Thyroid gland (tissue), 4 donors: ENCODE measurements at regions not wholly inside any gene's neighbourhood (a gene's known extent, or its start where the extent isn't known, plus 50 kb on each side); places are given as distances from the start of the nearest gene placed in this dataset.

Experiments
- CTCF ChIP-seq, 6 experiments: fragments of 200-600 bp in 3 of 6; fragments of 450-650 bp in 3 of 6; sonication (generic) in 3 of 6; IDR thresholded peaks; one replicate each; pipeline ENCODE4 v1.5.1; 2016 to 2019; ENCODE audit warnings: antibody characterized with exemption in 6 of 6, mild to moderate bottlenecking in 2 of 6, inconsistent platforms in 1 of 6, moderate library complexity in 1 of 6
- POLR2A ChIP-seq, 2 donors: fragments of 450-650 bp; IDR thresholded peaks; one replicate each; pipeline ENCODE4 v1.6.1; 2017; ENCODE audit warnings: antibody characterized with exemption in 2 of 2, mild to moderate bottlenecking in 2 of 2, moderate library complexity in 1 of 2

- no peak for TF ChIP-seq CTCF (IDR thresholded peaks at IDR 0.05)
- TF ChIP-seq POLR2A (IDR thresholded peaks at IDR 0.05) = no peak
Measured at GRCh38 chr11:69962152-69962551, 116.0 kb upstream of the ANO1 start.
